Femur (tissue), 1 donor: ENCODE measurements at regions not wholly inside any gene's neighbourhood (a gene's known extent, or its start where the extent isn't known, plus 50 kb on each side); places are given as distances from the start of the nearest gene placed in this dataset.

Experiments used
- DNase-seq: peaks from one replicate; pipeline ENCODE4 v3.0.0-alpha.2; 2017

GRCh38 chr5:168228668-168229067 lies 62.8 kb upstream of the WWC1 start:
- no peak for DNase-seq

- DNase-seq = no peak
These were observed 57.3 kb upstream of the WWC1 start for GRCh38 chr5:168234133-168234532.

DNA sequence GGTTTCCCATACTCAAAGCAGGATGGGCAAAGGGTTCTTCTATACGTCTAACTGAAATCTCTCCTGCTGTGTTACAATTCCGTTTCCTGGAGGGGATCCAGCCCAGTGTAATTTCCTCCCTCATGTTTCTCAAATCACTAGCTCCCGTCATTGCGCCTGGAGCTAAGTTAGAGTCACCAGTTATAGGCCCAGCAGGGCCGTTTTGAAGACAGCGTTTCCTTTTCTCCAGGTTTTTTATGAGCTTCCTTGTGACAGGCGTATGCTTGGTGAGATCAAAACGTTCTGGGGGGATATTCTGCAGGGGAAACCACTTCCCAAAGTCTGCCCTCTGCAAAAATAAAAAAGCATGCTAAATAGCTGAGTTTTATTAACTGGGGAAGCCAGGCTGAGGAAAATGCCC lies 53.0 kb upstream of the WWC1 start:
- DNase-seq = no peak

DNA sequence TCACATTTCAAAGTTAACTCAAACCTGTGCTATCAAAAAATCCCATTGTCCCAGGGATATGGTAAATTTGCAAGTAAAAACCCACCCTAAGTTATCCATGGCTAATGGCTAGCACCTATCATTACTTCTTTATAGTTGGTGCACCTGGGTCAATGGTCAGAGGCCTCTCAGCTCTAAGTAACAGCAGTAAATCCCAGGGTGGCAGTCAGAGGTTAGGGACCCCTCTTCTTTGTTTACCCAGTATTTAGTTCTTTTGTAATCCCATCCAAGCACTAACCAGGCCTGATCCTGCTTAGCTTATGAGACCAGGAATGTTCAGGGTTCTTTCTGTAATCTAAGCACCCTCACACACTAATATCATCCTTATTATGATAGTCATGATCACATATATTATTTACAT lies 52.1 kb upstream of the WWC1 start:
- DNase-seq = no peak
